Memory B cell (primary cell): ENCODE measurements at regions not wholly inside any gene's neighbourhood (a gene's known extent, or its start where the extent isn't known, plus 50 kb on each side); places are given as distances from the start of the nearest gene placed in this dataset.

Experiments
- ATAC-seq: fragments of 150-1000 bp; cut with Tn5 transposase; 2 replicates; pipeline ENCODE4 v1.10.0; 2021; ENCODE audit warnings: low read depth, mild to moderate bottlenecking, moderate library complexity
- DNase-seq, 2 donors: peaks; one replicate each; pipeline ENCODE4 v3.0.0; 2022; ENCODE audit warnings: low spot score in 2 of 2
- H3K27ac Mint-ChIP-seq: one replicate; pipeline ENCODE4 v1.8.0; 2022; ENCODE audit warnings: mild to moderate bottlenecking, moderate library complexity, mixed read lengths
- H3K27me3 Mint-ChIP-seq: one replicate; pipeline ENCODE4 v1.8.0; 2022; ENCODE audit warnings: mixed read lengths
- H3K36me3 Mint-ChIP-seq: one replicate; pipeline ENCODE4 v1.8.0; 2022; ENCODE audit warnings: mild to moderate bottlenecking, mixed read lengths
- H3K4me1 Mint-ChIP-seq: one replicate; pipeline ENCODE4 v1.8.0; 2022; ENCODE audit warnings: mixed read lengths
- H3K4me3 Mint-ChIP-seq: one replicate; pipeline ENCODE4 v1.8.0; 2022; ENCODE audit warnings: mild to moderate bottlenecking, moderate library complexity, mixed read lengths
- H3K9me3 Mint-ChIP-seq: one replicate; pipeline ENCODE4 v1.8.0; 2022; ENCODE audit warnings: mixed read lengths

GRCh38 chr18:51936115-51936514 lies 403.9 kb upstream of the DCC start:
- Mint-ChIP-seq H3K27me3 (peaks cover 2% of the 10 kb centered on the region), H3K27ac (no peak overlapping the region), H3K4me1 (no peaks in the 10 kb centered on the region), H3K4me3 (no peak overlapping the region), H3K9me3 (peaks cover 3% of the 10 kb centered on the region), H3K36me3 (no peaks in the 10 kb centered on the region)
- DNase-seq (no peak), ATAC-seq (no peak)

DNA sequence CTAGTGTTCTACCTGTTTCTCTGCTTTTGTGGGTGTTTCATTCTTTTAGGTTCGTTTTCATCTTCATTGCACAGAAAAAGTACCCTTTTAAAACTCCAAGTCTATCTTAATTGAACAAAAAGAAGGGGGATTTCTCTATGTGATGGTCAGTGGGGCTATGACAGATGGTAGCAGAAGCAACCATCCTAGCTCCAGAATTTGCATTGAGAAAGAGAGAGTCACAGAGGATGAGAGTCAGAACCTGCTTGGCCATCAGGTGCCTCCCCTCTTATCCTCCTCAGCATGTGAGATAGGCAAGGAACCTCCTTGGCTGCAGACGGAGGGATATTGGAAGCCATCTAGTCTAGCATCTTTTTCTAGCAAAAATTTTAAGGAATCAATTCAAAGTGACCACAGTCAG lies 398.0 kb upstream of the DCC start:
- Mint-ChIP-seq H3K4me1 (no peaks in the 10 kb centered on the region), H3K27ac (no peak overlapping the region), H3K27me3 (peaks cover 2% of the 10 kb centered on the region), H3K9me3 (no peaks in the 10 kb centered on the region), H3K36me3 (no peaks in the 10 kb centered on the region), H3K4me3 (no peak overlapping the region)
- DNase-seq (no peak), ATAC-seq (no peak)

- no peak overlapping the region for H3K4me3 Mint-ChIP-seq
- no peak for ATAC-seq
Measured at GRCh38 chr18:51943281-51943680, 396.7 kb upstream of the DCC start.

GRCh38 chr18:51946946-51947345 lies 393.1 kb upstream of the DCC start:
- H3K9me3 Mint-ChIP-seq: peaks cover 2% of the 10 kb centered on the region
- H3K4me3 Mint-ChIP-seq: no peak overlapping the region
- no peaks in the 10 kb centered on the region for H3K36me3 Mint-ChIP-seq
- no peaks in the 10 kb centered on the region for H3K4me1 Mint-ChIP-seq
- ATAC-seq (no peak), DNase-seq (no peak)
- no peaks in the 10 kb centered on the region for H3K27me3 Mint-ChIP-seq
- no peak overlapping the region for H3K27ac Mint-ChIP-seq

More at GRCh38 chr18:51943281-51943680, 396.7 kb upstream of the DCC start:
- no peak for DNase-seq
- H3K9me3 Mint-ChIP-seq: no peaks in the 10 kb centered on the region
- H3K27ac Mint-ChIP-seq: no peak overlapping the region
- no peaks in the 10 kb centered on the region for H3K36me3 Mint-ChIP-seq
- no peaks in the 10 kb centered on the region for H3K27me3 Mint-ChIP-seq
- no peaks in the 10 kb centered on the region for H3K4me1 Mint-ChIP-seq

DNA sequence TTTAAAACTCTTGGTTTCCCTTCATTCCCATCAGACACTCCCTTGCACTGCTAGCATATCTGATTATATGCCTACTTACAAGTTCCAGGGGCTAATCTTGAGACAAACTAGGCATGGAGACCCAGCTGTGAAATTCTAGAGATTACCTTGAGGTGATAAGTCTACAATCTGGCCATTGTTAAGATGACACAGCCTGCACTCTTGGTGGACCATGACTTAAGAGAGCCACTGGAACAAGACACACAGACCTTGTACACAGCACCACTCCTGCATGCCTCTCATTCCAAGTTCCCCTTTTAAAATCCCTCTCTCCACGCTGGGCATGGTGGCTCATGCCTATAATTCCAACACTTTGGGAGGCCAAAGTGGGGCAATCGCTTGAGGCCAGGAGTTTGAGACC lies 387.2 kb upstream of the DCC start:
- no peak for DNase-seq
- Mint-ChIP-seq H3K36me3 (no peaks in the 10 kb centered on the region), H3K9me3 (peaks cover 2% of the 10 kb centered on the region), H3K27me3 (no peaks in the 10 kb centered on the region), H3K27ac (no peak overlapping the region), H3K4me3 (no peak overlapping the region), H3K4me1 (no peaks in the 10 kb centered on the region)
- ATAC-seq: no peak

DNA sequence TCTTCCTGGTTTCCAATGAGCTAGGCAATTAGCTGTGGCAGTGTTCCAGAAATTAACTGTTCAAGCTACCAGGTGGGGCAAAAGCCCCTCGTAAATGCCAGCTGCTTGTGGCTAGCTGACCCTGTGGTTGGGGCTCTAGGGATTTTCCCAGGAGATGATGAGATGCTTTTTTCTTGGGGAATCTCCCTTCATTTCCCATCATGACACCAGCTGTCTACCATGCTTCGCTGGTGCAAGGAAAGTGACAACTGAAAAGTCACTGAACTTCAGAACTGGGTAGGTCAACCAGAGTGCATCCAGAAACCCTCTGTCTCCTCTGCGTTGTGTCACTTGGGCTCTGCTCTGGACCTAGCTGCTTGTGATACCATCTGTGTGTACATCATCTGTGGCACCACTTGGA lies 386.5 kb upstream of the DCC start:
- Mint-ChIP-seq H3K4me3 (no peak overlapping the region), H3K27me3 (no peaks in the 10 kb centered on the region), H3K36me3 (no peaks in the 10 kb centered on the region), H3K9me3 (peaks cover 2% of the 10 kb centered on the region), H3K4me1 (no peaks in the 10 kb centered on the region), H3K27ac (no peak overlapping the region)
- ATAC-seq (peak; percentile 31), DNase-seq (no peak)

GRCh38 chr18:51955136-51955535 lies 384.9 kb upstream of the DCC start:
- Mint-ChIP-seq H3K4me1 (no peaks in the 10 kb centered on the region), H3K9me3 (peaks cover 2% of the 10 kb centered on the region), H3K4me3 (no peak overlapping the region), H3K27ac (no peak overlapping the region), H3K36me3 (no peaks in the 10 kb centered on the region), H3K27me3 (no peaks in the 10 kb centered on the region)
- DNase-seq (no peak), ATAC-seq (no peak)

DNA sequence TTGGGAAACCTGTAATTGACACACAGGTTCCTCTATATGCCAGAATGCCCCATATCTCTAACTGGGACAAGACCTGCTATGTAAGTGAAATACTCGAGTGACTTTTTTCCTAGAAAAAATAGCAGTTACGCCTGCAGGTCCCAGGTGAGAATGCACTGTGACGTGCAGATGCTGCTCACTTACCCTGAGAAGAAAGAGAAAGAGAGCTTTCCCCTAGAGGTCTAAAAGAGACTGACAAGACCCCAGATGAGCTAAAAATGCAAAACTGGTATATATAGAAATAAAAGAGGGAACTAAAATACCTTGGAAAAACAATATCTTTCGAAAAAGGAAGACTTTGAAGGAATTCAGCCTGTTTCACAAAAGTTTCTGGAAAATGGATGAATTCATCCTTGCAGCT lies 383.0 kb upstream of the DCC start:
- Mint-ChIP-seq H3K9me3 (no peaks in the 10 kb centered on the region), H3K4me1 (no peaks in the 10 kb centered on the region), H3K4me3 (no peak overlapping the region), H3K36me3 (no peaks in the 10 kb centered on the region), H3K27ac (no peak overlapping the region), H3K27me3 (no peaks in the 10 kb centered on the region)
- DNase-seq (no peak), ATAC-seq (no peak)

DNA sequence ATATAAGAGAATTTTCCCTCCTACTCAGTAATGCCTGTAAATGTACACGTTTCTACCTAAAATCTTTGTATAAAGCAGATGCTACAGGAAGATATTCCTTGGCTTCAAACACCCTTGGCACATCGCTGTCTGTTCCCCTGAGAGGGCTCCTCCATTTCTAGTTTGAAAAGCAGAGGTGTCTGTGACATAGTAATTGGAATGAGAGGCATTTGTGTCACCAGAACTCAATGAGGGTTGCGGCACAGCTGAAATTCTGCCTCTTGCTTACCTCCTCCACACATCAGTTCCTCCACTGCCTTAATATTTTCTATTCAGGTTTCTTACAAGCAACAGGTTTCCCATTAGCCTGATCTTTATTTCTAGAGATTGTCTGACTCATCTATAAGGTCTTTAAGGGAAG lies 359.9 kb upstream of the DCC start:
- no peak overlapping the region for H3K4me3 Mint-ChIP-seq
- peaks cover 3% of the 10 kb centered on the region for H3K9me3 Mint-ChIP-seq
- no peaks in the 10 kb centered on the region for H3K27me3 Mint-ChIP-seq
- no peak for DNase-seq
- H3K36me3 Mint-ChIP-seq: no peaks in the 10 kb centered on the region
- no peak overlapping the region for H3K27ac Mint-ChIP-seq
- H3K4me1 Mint-ChIP-seq: no peaks in the 10 kb centered on the region
- no peak for ATAC-seq

DNA sequence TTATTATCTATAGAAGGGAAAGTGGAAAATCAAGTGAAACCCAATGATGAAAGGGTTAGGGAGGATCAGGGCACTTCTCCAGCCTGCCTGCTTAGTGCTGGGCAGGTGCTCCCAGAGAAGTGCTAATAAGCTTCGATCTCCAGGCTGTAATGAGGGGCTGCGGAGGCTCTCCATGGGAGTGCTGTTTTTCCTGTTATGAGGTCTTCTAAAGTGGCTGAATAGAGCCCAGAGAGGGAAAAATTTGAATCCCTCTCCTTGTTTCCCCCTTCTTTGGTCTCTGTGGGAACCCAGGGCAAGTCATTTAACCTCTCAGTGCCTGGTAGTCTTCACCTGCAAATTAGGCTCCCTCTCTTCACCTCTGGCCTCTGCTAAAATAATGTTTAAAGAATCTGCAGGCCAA lies 351.7 kb upstream of the DCC start:
- Mint-ChIP-seq H3K9me3 (peaks cover 2% of the 10 kb centered on the region), H3K27me3 (no peaks in the 10 kb centered on the region), H3K4me3 (no peak overlapping the region), H3K4me1 (no peaks in the 10 kb centered on the region), H3K27ac (no peak overlapping the region), H3K36me3 (no peaks in the 10 kb centered on the region)
- DNase-seq (no peak), ATAC-seq (no peak)

GRCh38 chr18:51997129-51997528 lies 342.9 kb upstream of the DCC start:
- Mint-ChIP-seq H3K9me3 (no peaks in the 10 kb centered on the region), H3K4me3 (no peak overlapping the region), H3K27ac (no peak overlapping the region), H3K36me3 (no peaks in the 10 kb centered on the region), H3K27me3 (no peaks in the 10 kb centered on the region), H3K4me1 (peaks cover 5% of the 10 kb centered on the region)
- DNase-seq: no peak
- no peak for ATAC-seq

GRCh38 chr18:51998066-51998465 lies 341.9 kb upstream of the DCC start:
- peaks cover 13% of the 10 kb centered on the region for H3K4me1 Mint-ChIP-seq
- DNase-seq: no peak
- H3K4me3 Mint-ChIP-seq: no peak overlapping the region
- no peaks in the 10 kb centered on the region for H3K9me3 Mint-ChIP-seq
- H3K27me3 Mint-ChIP-seq: no peaks in the 10 kb centered on the region
- H3K36me3 Mint-ChIP-seq: no peaks in the 10 kb centered on the region
- no peak overlapping the region for H3K27ac Mint-ChIP-seq
- ATAC-seq: no peak

- no peaks in the 10 kb centered on the region for H3K9me3 Mint-ChIP-seq
- H3K4me1 Mint-ChIP-seq: peaks cover 13% of the 10 kb centered on the region
- no peaks in the 10 kb centered on the region for H3K27me3 Mint-ChIP-seq
- no peak overlapping the region for H3K4me3 Mint-ChIP-seq
- no peak overlapping the region for H3K27ac Mint-ChIP-seq
- DNase-seq: no peak
- no peaks in the 10 kb centered on the region for H3K36me3 Mint-ChIP-seq
- ATAC-seq: no peak
Measured at GRCh38 chr18:51998711-51999110, 341.3 kb upstream of the DCC start.

- ATAC-seq (no peak), DNase-seq (no peak)
- Mint-ChIP-seq H3K27ac (no peak overlapping the region), H3K27me3 (no peaks in the 10 kb centered on the region), H3K9me3 (no peaks in the 10 kb centered on the region), H3K4me1 (peaks cover 13% of the 10 kb centered on the region), H3K4me3 (no peak overlapping the region), H3K36me3 (no peaks in the 10 kb centered on the region)
Measured at GRCh38 chr18:51999351-51999750, 340.6 kb upstream of the DCC start.

GRCh38 chr18:52000435-52000834 lies 339.6 kb upstream of the DCC start:
- Mint-ChIP-seq H3K36me3 (no peaks in the 10 kb centered on the region), H3K9me3 (no peaks in the 10 kb centered on the region), H3K27me3 (no peaks in the 10 kb centered on the region), H3K4me3 (peak overlapping the region; percentile 29), H3K4me1 (peaks cover 13% of the 10 kb centered on the region), H3K27ac (no peak overlapping the region)
- DNase-seq: no peak
- ATAC-seq: peak; percentile 65

DNA sequence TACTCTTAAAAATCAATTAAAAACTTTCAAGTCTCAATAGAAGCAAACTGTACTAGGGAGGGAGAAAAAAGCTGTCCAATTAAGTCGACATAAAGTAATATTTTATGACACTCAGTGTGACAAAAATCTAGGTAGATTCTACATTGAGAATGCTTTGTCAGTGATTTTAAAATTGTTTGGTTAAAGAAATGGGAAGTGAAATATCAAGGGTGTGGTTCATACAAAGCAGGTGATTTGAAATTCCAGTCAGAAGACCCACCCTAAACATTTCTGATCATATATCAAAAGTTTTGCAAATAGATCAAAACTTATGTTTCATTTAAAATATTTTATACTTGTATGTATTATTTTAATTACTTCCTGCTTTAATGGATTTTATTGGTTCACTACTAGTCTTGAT lies 338.9 kb upstream of the DCC start:
- ATAC-seq: peak; percentile 59
- no peak overlapping the region for H3K27ac Mint-ChIP-seq
- peak overlapping the region; percentile 9 for H3K4me3 Mint-ChIP-seq
- no peaks in the 10 kb centered on the region for H3K36me3 Mint-ChIP-seq
- no peaks in the 10 kb centered on the region for H3K9me3 Mint-ChIP-seq
- H3K4me1 Mint-ChIP-seq: peaks cover 13% of the 10 kb centered on the region
- no peaks in the 10 kb centered on the region for H3K27me3 Mint-ChIP-seq
- no peak for DNase-seq
